ENCODE measurements at regions not wholly inside any gene's neighbourhood (a gene's known extent, or its start where the extent isn't known, plus 50 kb on each side); places are given as distances from the start of the nearest gene placed in this dataset.

GRCh38 chr11:109667719-109668118 is 245.7 kb downstream of the C11orf87 start (continued):
- no peak for TF ChIP-seq E2F4 (IDR thresholded peaks at IDR 0.05; ENCODE audit: low read depth, low read length)

- Histone ChIP-seq H3K4me1 (ENCODE audit: control insufficient read depth, insufficient read depth, low read length) (no peaks in the 10 kb centered on the region), H3K4me3 (no peak overlapping the region), H3K79me2 (ENCODE audit: control insufficient read depth, insufficient read depth, low read length) (no peaks in the 10 kb centered on the region), H3K9me3 (replicated peaks; ENCODE audit: control insufficient read depth, insufficient read depth, low read length) (no peaks in the 10 kb centered on the region), H2AFZ (ENCODE audit: control insufficient read depth, low read depth, low read length) (no peak overlapping the region), H4K20me1 (ENCODE audit: control insufficient read depth, insufficient read depth) (no peaks in the 10 kb centered on the region), H3K27me3 (replicated peaks in 1 of 2; ENCODE audit: control insufficient read depth in 2 of 2, insufficient read depth in 2 of 2, low read length in 1 of 2) (no peaks in the 10 kb centered on the region), H3K36me3 (ENCODE audit: control insufficient read depth in 2 of 2, insufficient read depth in 2 of 2, low read length in 1 of 2) (no peaks in the 10 kb centered on the region), H3K27ac (ENCODE audit: control insufficient read depth, insufficient read depth) (no peak overlapping the region), H3K9ac (ENCODE audit: control insufficient read depth, insufficient read depth, low read length) (no peak overlapping the region), H3K4me2 (ENCODE audit: control insufficient read depth, insufficient read depth) (no peak overlapping the region)
- FAIRE-seq, result no peak
- TF ChIP-seq TBL1XR1 (IDR thresholded peaks at IDR 0.05; ENCODE audit: low read depth, low read length) (no peak), RAD21 (IDR thresholded peaks at IDR 0.05; ENCODE audit: insufficient read depth, low read depth, low read length) (no peak), HDAC6 (IDR thresholded peaks at IDR 0.05; ENCODE audit: unreplicated experiment) (no peak), CHD1 (IDR thresholded peaks at IDR 0.05; ENCODE audit: low read depth, low read length) (no peak), MYC (IDR thresholded peaks at IDR 0.05; ENCODE audit: insufficient read depth, insufficient read length, insufficient replicate concordance, low read length, severe bottlenecking) (no peak), IRF5 (IDR thresholded peaks at IDR 0.05; ENCODE audit: borderline replicate concordance) (no peak), ELK1 (IDR thresholded peaks at IDR 0.05; ENCODE audit: low read depth, low read length) (no peak), MTA2 (IDR thresholded peaks at IDR 0.05; ENCODE audit: low read depth) (no peak), WRNIP1 (IDR thresholded peaks at IDR 0.05; ENCODE audit: borderline replicate concordance, low read depth, low read length) (no peak), BCLAF1 (IDR thresholded peaks at IDR 0.05) (no peak), CHD2 (IDR thresholded peaks at IDR 0.05; ENCODE audit: borderline replicate concordance, low read depth, low read length) (no peak), STAT1 (conservative IDR thresholded peaks at IDR 0.05) (no peak), POLR2A (IDR thresholded peaks at IDR 0.05; ENCODE audit: low read depth, low read length) (no peak), HCFC1 (IDR thresholded peaks at IDR 0.05; ENCODE audit: low read length) (no peak), PAX5 (IDR thresholded peaks at IDR 0.05; ENCODE audit: borderline replicate concordance, low read depth, low read length) (no peak), LARP7 (IDR thresholded peaks at IDR 0.05) (no peak), SMC3 (IDR thresholded peaks at IDR 0.05; ENCODE audit: borderline replicate concordance, low read length) (no peak)
- POLR2A ChIA-PET, result no interaction called here
- WGBS (ENCODE audit: insufficient coverage, insufficient replicate concordance, low lambda C conversion rate, missing lambda C conversion rate), result 0% methylated on average over 2 of the region's 2 CpGs
- ATAC-seq, result no peak
- intact Hi-C loops (cut with micrococcal nuclease; ENCODE audit: unreplicated experiment) (no loop called here), in situ Hi-C loops (cut with MboI) (no loop called here)
- SMC1A ChIA-PET (ENCODE audit: uncharacterized antibody, unreplicated experiment), result interaction anchor here (0.6 to 1.1 kb wide), 2 partner anchors 9 to 791 kb away, joined by 3 read pairs; no protein-coding TSS in a partner anchor
- no peak for DNase-seq (ENCODE audit: low read depth, low spot score)
- no TSS peak for BruUV-seq (replicated peaks)
- RAD21 ChIA-PET (ENCODE audit: unreplicated experiment), result no interaction called here
- CTCF ChIA-PET, result no interaction called here
These were observed 247.1 kb downstream of the C11orf87 start for GRCh38 chr11:109668973-109669634.
